ENCODE measurements at regions not wholly inside any gene's neighbourhood (a gene's known extent, or its start where the extent isn't known, plus 50 kb on each side); places are given as distances from the start of the nearest gene placed in this dataset.

GRCh38 chr4:19999276-19999675 is 252.4 kb upstream of the SLIT2 start:
- TF ChIP-seq CTCF (IDR thresholded peaks at IDR 0.05 in 8 of 11, conservative IDR thresholded peaks at IDR 0.05 in 3 of 11) (no peak), POLR2AphosphoS5 (IDR thresholded peaks at IDR 0.05) (no peak)
